ENCODE measurements at regions not wholly inside any gene's neighbourhood (a gene's known extent, or its start where the extent isn't known, plus 50 kb on each side); places are given as distances from the start of the nearest gene placed in this dataset.

DNA sequence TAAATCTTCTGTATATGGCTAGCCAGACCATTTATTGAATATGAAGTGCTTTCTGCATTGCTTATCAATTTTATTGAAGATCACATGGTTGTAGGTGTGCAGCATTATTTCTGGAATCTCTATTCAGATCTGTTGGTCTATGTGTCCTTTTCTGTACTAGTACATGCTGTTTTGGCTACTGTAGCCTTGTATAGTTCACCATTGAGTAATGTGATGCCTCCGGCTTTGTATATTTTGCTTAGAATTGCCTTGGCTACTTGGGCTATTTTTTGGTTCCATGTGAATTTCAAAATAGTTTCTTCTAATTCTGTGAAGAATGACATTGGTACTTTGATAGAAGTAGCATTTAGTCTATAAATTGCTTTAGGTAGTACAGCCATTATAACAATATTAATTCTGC is 1187.2 kb downstream of the XPNPEP1 start:
- TF ChIP-seq EGR1 (IDR thresholded peaks at IDR 0.05; ENCODE audit: low read depth in 2 of 2): no peak
- Histone ChIP-seq H3K36me3 (ENCODE audit: control insufficient read depth in 4 of 4, insufficient read depth in 3 of 4, low read depth in 1 of 4, low read length in 3 of 4) (no peaks in the 10 kb centered on the region), H3K27ac (ENCODE audit: low read depth in 1 of 2, low read length in 2 of 2) (no peak overlapping the region), H3K9me3 (ENCODE audit: control insufficient read depth in 4 of 4, low read length in 3 of 4) (peaks cover 0 to 6% (median 5%) of the 10 kb centered on the region in 4 donors), H3K27me3 (ENCODE audit: control insufficient read depth in 4 of 4, insufficient read depth in 4 of 4, low read length in 3 of 4) (no peaks in the 10 kb centered on the region), H3K9ac (ENCODE audit: low read depth in 1 of 2, low read length in 2 of 2) (no peak overlapping the region), H3K4me1 (ENCODE audit: control insufficient read depth in 4 of 4, insufficient read depth in 4 of 4, low read length in 3 of 4) (no peaks in the 10 kb centered on the region), H3K4me3 (ENCODE audit: low read depth in 1 of 3, low read length in 3 of 3) (no peak overlapping the region)
- 96% methylated on average over 1 of the region's 1 CpG for WGBS
- DNase-seq (ENCODE audit: low spot score): no peak

GRCh38 chr10:108735380-108735779 is 1187.9 kb downstream of the XPNPEP1 start:
- 92% methylated on average over 5 of the region's 5 CpGs for WGBS
- peaks cover 0 to 6% (median 5%) of the 10 kb centered on the region in 4 donors for H3K9me3 ChIP-seq (ENCODE audit: control insufficient read depth in 4 of 4, low read length in 3 of 4)
- H3K36me3 ChIP-seq (ENCODE audit: control insufficient read depth in 4 of 4, insufficient read depth in 3 of 4, low read depth in 1 of 4, low read length in 3 of 4): no peaks in the 10 kb centered on the region
- no peak overlapping the region for H3K4me3 ChIP-seq (ENCODE audit: low read depth in 1 of 3, low read length in 3 of 3)
- TF ChIP-seq HNF4A (conservative IDR thresholded peaks at IDR 0.05) (no peak), FOXA2 (IDR thresholded peaks at IDR 0.05) (no peak), RAD21 (IDR thresholded peaks at IDR 0.05) (no peak), CTCF (IDR thresholded peaks at IDR 0.05; ENCODE audit: low read depth, low read length, missing input control) (no peak), FOXA1 (IDR thresholded peaks at IDR 0.05) (no peak), JUND (IDR thresholded peaks at IDR 0.05) (no peak)
- TF ChIP-seq, protein P1, sequence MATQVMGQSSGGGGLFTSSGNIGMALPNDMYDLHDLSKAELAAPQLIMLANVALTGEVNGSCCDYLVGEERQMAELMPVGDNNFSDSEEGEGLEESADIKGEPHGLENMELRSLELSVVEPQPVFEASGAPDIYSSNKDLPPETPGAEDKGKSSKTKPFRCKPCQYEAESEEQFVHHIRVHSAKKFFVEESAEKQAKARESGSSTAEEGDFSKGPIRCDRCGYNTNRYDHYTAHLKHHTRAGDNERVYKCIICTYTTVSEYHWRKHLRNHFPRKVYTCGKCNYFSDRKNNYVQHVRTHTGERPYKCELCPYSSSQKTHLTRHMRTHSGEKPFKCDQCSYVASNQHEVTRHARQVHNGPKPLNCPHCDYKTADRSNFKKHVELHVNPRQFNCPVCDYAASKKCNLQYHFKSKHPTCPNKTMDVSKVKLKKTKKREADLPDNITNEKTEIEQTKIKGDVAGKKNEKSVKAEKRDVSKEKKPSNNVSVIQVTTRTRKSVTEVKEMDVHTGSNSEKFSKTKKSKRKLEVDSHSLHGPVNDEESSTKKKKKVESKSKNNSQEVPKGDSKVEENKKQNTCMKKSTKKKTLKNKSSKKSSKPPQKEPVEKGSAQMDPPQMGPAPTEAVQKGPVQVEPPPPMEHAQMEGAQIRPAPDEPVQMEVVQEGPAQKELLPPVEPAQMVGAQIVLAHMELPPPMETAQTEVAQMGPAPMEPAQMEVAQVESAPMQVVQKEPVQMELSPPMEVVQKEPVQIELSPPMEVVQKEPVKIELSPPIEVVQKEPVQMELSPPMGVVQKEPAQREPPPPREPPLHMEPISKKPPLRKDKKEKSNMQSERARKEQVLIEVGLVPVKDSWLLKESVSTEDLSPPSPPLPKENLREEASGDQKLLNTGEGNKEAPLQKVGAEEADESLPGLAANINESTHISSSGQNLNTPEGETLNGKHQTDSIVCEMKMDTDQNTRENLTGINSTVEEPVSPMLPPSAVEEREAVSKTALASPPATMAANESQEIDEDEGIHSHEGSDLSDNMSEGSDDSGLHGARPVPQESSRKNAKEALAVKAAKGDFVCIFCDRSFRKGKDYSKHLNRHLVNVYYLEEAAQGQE (IDR thresholded peaks at IDR 0.05): no peak
- H3K9ac ChIP-seq (ENCODE audit: low read depth in 1 of 2, low read length in 2 of 2): no peak overlapping the region
- no peak for DNase-seq (ENCODE audit: low spot score)
- H3K27ac ChIP-seq (ENCODE audit: low read depth in 1 of 2, low read length in 2 of 2): no peak overlapping the region
- H3K27me3 ChIP-seq (ENCODE audit: control insufficient read depth in 4 of 4, insufficient read depth in 4 of 4, low read length in 3 of 4): no peaks in the 10 kb centered on the region
- H3K4me1 ChIP-seq (ENCODE audit: control insufficient read depth in 4 of 4, insufficient read depth in 4 of 4, low read length in 3 of 4): no peaks in the 10 kb centered on the region

DNA sequence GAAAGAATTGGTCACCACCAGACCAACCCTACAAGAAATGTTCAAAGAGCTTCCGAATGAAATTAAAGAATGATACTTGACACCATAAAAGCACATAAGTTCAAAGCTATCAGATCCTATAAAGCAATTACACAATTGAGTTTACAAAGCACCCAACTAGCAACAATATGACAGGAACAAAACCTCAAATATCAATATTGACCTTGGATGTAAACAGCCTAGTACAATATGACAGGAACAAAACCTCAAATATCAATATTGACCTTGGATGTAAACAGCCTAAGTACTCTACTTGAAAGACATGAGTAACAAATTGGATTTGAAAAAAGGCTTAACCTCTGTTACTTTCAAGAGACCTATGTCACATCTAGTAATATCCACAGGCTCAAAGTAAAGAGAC is 1201.4 kb downstream of the XPNPEP1 start:
- Histone ChIP-seq H3K4me1 (ENCODE audit: control insufficient read depth in 4 of 4, insufficient read depth in 4 of 4, low read length in 3 of 4) (no peaks in the 10 kb centered on the region), H3K9ac (ENCODE audit: low read depth in 1 of 2, low read length in 2 of 2) (no peak overlapping the region), H3K36me3 (ENCODE audit: control insufficient read depth in 4 of 4, insufficient read depth in 3 of 4, low read depth in 1 of 4, low read length in 3 of 4) (no peaks in the 10 kb centered on the region), H3K9me3 (ENCODE audit: control insufficient read depth in 4 of 4, low read length in 3 of 4) (peaks cover 0 to 4% (median 0%) of the 10 kb centered on the region in 4 donors), H3K4me3 (ENCODE audit: low read depth in 1 of 3, low read length in 3 of 3) (no peak overlapping the region), H3K27ac (ENCODE audit: low read depth in 1 of 2, low read length in 2 of 2) (no peak overlapping the region), H3K27me3 (ENCODE audit: control insufficient read depth in 4 of 4, insufficient read depth in 4 of 4, low read length in 3 of 4) (no peaks in the 10 kb centered on the region)
- no peak for DNase-seq (ENCODE audit: low spot score)
- TF ChIP-seq HNF4G (IDR thresholded peaks at IDR 0.05) (no peak), NR2F2 (IDR thresholded peaks at IDR 0.05) (no peak), MAX (IDR thresholded peaks at IDR 0.05) (no peak), YY1 (IDR thresholded peaks at IDR 0.05) (no peak), GABPA (IDR thresholded peaks at IDR 0.05 in 1 of 2, conservative IDR thresholded peaks at IDR 0.05 in 1 of 2) (no peak), ATF3 (IDR thresholded peaks at IDR 0.05) (no peak), EGR1 (IDR thresholded peaks at IDR 0.05; ENCODE audit: low read depth in 2 of 2) (no peak)
- 65% methylated on average over 1 of the region's 1 CpG for WGBS

Measured in liver (tissue), 8 donors.